HL-60/S4 treated with phorbol 12-myristate 13-acetate at 8.2 ng/mL for 4 days and 3 days (cell line): ENCODE measurements at regions not wholly inside any gene's neighbourhood (a gene's known extent, or its start where the extent isn't known, plus 50 kb on each side); places are given as distances from the start of the nearest gene placed in this dataset.

Experiments
- in situ Hi-C: fragments of 300-500 bp; cut with MboI; formaldehyde crosslinking; loops from 2 replicates; pipeline ENCODE4 v1.15.0; 2022; ENCODE audit warnings: low sequenced_read_pairs

- in situ Hi-C loops: loop anchor here (25.0 kb wide), 1 partner anchor 222 kb away; no protein-coding TSS in a partner anchor
These were observed 76.1 kb upstream of the PHACTR1 start for GRCh38 chr6:12640438-12640837.

GRCh38 chr6:12641785-12642184 lies 74.8 kb upstream of the PHACTR1 start:
- in situ Hi-C loops: loop anchor here (25.0 kb wide), 1 partner anchor 221 kb away; no protein-coding TSS in a partner anchor

GRCh38 chr6:12645941-12646340 lies 70.6 kb upstream of the PHACTR1 start:
- in situ Hi-C loops: loop anchor here (25.0 kb wide), 1 partner anchor 216 kb away; no protein-coding TSS in a partner anchor

- in situ Hi-C loops: loop anchor here (25.0 kb wide), 1 partner anchor 214 kb away; no protein-coding TSS in a partner anchor
These were observed 68.4 kb upstream of the PHACTR1 start for GRCh38 chr6:12648171-12648570.

- in situ Hi-C loops: loop anchor here (25.0 kb wide), 1 partner anchor 213 kb away; no protein-coding TSS in a partner anchor
These were observed 67.2 kb upstream of the PHACTR1 start for GRCh38 chr6:12649325-12649724.

- in situ Hi-C loops: no loop called here
These were observed 63.1 kb upstream of the PHACTR1 start for GRCh38 chr6:12653486-12653885.

GRCh38 chr6:12654107-12654506 lies 62.5 kb upstream of the PHACTR1 start:
- in situ Hi-C loops: no loop called here

GRCh38 chr6:12654514-12654913 lies 62.1 kb upstream of the PHACTR1 start:
- in situ Hi-C loops: no loop called here

- in situ Hi-C loops: no loop called here
These were observed 59.7 kb upstream of the PHACTR1 start for GRCh38 chr6:12656906-12657305.

- in situ Hi-C loops: no loop called here
These were observed 58.7 kb upstream of the PHACTR1 start for GRCh38 chr6:12657884-12658283.

GRCh38 chr6:12661432-12662089 lies 55.0 kb upstream of the PHACTR1 start:
- in situ Hi-C loops: no loop called here
